IMR-90 (cell line): ENCODE measurements at regions not wholly inside any gene's neighbourhood (a gene's known extent, or its start where the extent isn't known, plus 50 kb on each side); places are given as distances from the start of the nearest gene placed in this dataset.

Experiments
- ATAC-seq: fragments of 200-7000 bp; cut with Tn5 transposase; 2 replicates; pipeline ENCODE4 v1.9.1; 2020; ENCODE audit warnings: low read depth, mild to moderate bottlenecking, moderate library complexity
- BruUV-seq: library from RNA; stranded (reverse); fragments of 400-500 nt; replicated peaks from 2 replicates; lab custom pipeline; 2021; lab: Mats Ljungman, UMichigan
- CTCF ChIA-PET: fragments of 300-600 bp; formaldehyde crosslinking; extraction: SDS; loops from one replicate; lab custom pipeline; 2021; ENCODE audit warnings: antibody characterized with exemption; lab: Yijun Ruan, JAX
- POLR2A ChIA-PET: fragments of 300-600 bp; sonication (Branson Sonifier 250); formaldehyde crosslinking; loops from one replicate; lab custom pipeline; 2022; ENCODE audit warnings: antibody characterized with exemption; ENCODE audit not compliant: unreplicated experiment; lab: Charles Lee
- DNase-seq: peaks from one replicate; pipeline ENCODE4 v3.0.0; 2013
- H2AFZ ChIP-seq: replicated peaks from 2 replicates; pipeline ENCODE3; 2013; ENCODE audit warnings: low read length, mild to moderate bottlenecking; ENCODE audit not compliant: poor library complexity
- H2AK5ac ChIP-seq: 2 replicates; pipeline ENCODE4 v1.6.1; 2013; ENCODE audit warnings: low read depth, low read length, inconsistent platforms
- H2AK9ac ChIP-seq: replicated peaks from 2 replicates; pipeline ENCODE3; 2013; ENCODE audit warnings: mild to moderate bottlenecking, low read depth, low read length, moderate library complexity; ENCODE audit not compliant: poor library complexity
- H2BK120ac ChIP-seq: 2 replicates; pipeline ENCODE4 v1.6.1; 2013; ENCODE audit warnings: low read depth, low read length, inconsistent platforms
- H2BK15ac ChIP-seq: 3 replicates; pipeline ENCODE4 v1.6.1; 2013; ENCODE audit warnings: low read depth, low read length, inconsistent platforms
- H2BK20ac ChIP-seq: 2 replicates; pipeline ENCODE4 v1.6.1; 2013; ENCODE audit warnings: low read depth, mild to moderate bottlenecking, inconsistent platforms, low read length, moderate library complexity
- H2BK5ac ChIP-seq: 2 replicates; pipeline ENCODE4 v1.6.1; 2013; ENCODE audit warnings: mild to moderate bottlenecking, low read depth, low read length, inconsistent platforms; ENCODE audit not compliant: poor library complexity, severe bottlenecking
- H3K14ac ChIP-seq: replicated peaks from 2 replicates; pipeline ENCODE4 v1.6.1; 2013; ENCODE audit warnings: low read depth, low read length, inconsistent platforms
- H3K18ac ChIP-seq: 2 replicates; pipeline ENCODE4 v1.6.1; 2013; ENCODE audit warnings: low read depth, low read length, control low read depth
- H3K23ac ChIP-seq: 2 replicates; pipeline ENCODE4 v1.6.1; 2013; ENCODE audit warnings: low read depth, low read length, inconsistent platforms
- H3K27ac ChIP-seq: 2 replicates; pipeline ENCODE4 v1.5.1; 2013; ENCODE audit warnings: mild to moderate bottlenecking, control low read depth, low read length; ENCODE audit not compliant: insufficient read depth
- H3K27me3 ChIP-seq: 2 replicates; pipeline ENCODE4 v1.6.1; 2013; ENCODE audit warnings: low read length; ENCODE audit not compliant: control insufficient read depth, insufficient read depth
- H3K36me3 ChIP-seq: 2 replicates; pipeline ENCODE4 v1.6.1; 2013; ENCODE audit warnings: low read length, mixed read lengths; ENCODE audit not compliant: control insufficient read depth, insufficient read depth
- H3K4ac ChIP-seq: 2 replicates; pipeline ENCODE4 v1.6.1; 2013; ENCODE audit warnings: low read depth, low read length, inconsistent platforms
- H3K4me1 ChIP-seq: 2 replicates; pipeline ENCODE4 v1.6.1; 2013; ENCODE audit warnings: low read length, mixed read lengths; ENCODE audit not compliant: control insufficient read depth, insufficient read depth
- H3K4me2 ChIP-seq: 2 replicates; pipeline ENCODE4 v1.6.1; 2013; ENCODE audit warnings: low read depth, mild to moderate bottlenecking, control low read depth, low read length, moderate library complexity
- H3K4me3 ChIP-seq: 2 replicates; pipeline ENCODE4 v1.5.1; 2013; ENCODE audit warnings: low read depth, mild to moderate bottlenecking, control low read depth, low read length, moderate library complexity; ENCODE audit not compliant: insufficient read depth
- H3K56ac ChIP-seq: 2 replicates; pipeline ENCODE4 v1.6.1; 2013; ENCODE audit warnings: low read length, inconsistent platforms; ENCODE audit not compliant: insufficient read depth; ENCODE audit errors: extremely low read depth
- H3K79me1 ChIP-seq, 2 experiments: 2 replicates each; pipeline ENCODE4 v1.6.1; 2013; ENCODE audit warnings: low read length in 2 of 2, inconsistent platforms in 1 of 2, low read depth in 1 of 2
- H3K9ac ChIP-seq: 2 replicates; pipeline ENCODE4 v1.6.1; 2013; ENCODE audit warnings: low read depth, low read length, control low read depth
- H3K9me1 ChIP-seq: 2 replicates; pipeline ENCODE4 v1.6.1; 2013; ENCODE audit warnings: low read length, inconsistent platforms; ENCODE audit not compliant: insufficient read depth
- H3K9me3 ChIP-seq: 2 replicates; pipeline ENCODE4 v1.6.1; 2013; ENCODE audit warnings: low read length; ENCODE audit not compliant: control insufficient read depth, insufficient read depth
- H4K20me1 ChIP-seq: 2 replicates; pipeline ENCODE4 v1.6.1; 2013; ENCODE audit warnings: low read length, inconsistent platforms; ENCODE audit not compliant: insufficient read depth
- H4K5ac ChIP-seq: 2 replicates; pipeline ENCODE4 v1.6.1; 2013; ENCODE audit warnings: mild to moderate bottlenecking, low read depth, low read length, control low read depth
- H4K8ac ChIP-seq, 2 experiments: 2 replicates each; pipeline ENCODE4 v1.6.1; 2013; ENCODE audit warnings: low read depth in 2 of 2, low read length in 2 of 2, control low read depth in 1 of 2, inconsistent platforms in 1 of 2
- H4K91ac ChIP-seq: 2 replicates; pipeline ENCODE4 v1.6.1; 2013; ENCODE audit warnings: low read depth, low read length, inconsistent platforms; ENCODE audit not compliant: insufficient read depth
- CEBPB ChIP-seq: IDR thresholded peaks from 2 replicates; pipeline ENCODE4 v1.6.1; 2012; ENCODE audit warnings: low read depth, low read length, improper control_type of control experiment
- CHD1 ChIP-seq: IDR thresholded peaks from 2 replicates; pipeline ENCODE4 v1.6.1; 2012; ENCODE audit warnings: low read depth, low read length, improper control_type of control experiment
- FOS ChIP-seq: fragments of 150-350 bp; IDR thresholded peaks from 2 replicates; pipeline ENCODE4 v1.6.1; 2016; ENCODE audit warnings: low read depth, low read length
- MAFK ChIP-seq: IDR thresholded peaks from 2 replicates; pipeline ENCODE4 v1.6.1; 2012; ENCODE audit warnings: low read depth, low read length, improper control_type of control experiment
- MAZ ChIP-seq: IDR thresholded peaks from 2 replicates; pipeline ENCODE4 v1.6.1; 2012; ENCODE audit warnings: low read depth, mild to moderate bottlenecking, low read length, improper control_type of control experiment, moderate library complexity, borderline replicate concordance
- NFE2L2 ChIP-seq: fragments of 150-350 bp; IDR thresholded peaks from 2 replicates; pipeline ENCODE4 v1.6.1; 2016; ENCODE audit warnings: low read depth, mild to moderate bottlenecking, low read length
- RFX5 ChIP-seq: IDR thresholded peaks from 2 replicates; pipeline ENCODE4 v1.8.0; 2012; ENCODE audit warnings: low read depth, mild to moderate bottlenecking, low read length, moderate library complexity
- WGBS, 2 experiments: methylation state at CpG; one replicate each; pipeline versions ENCODE4 v1.1.5 to v1.1.7; 2013; ENCODE audit warnings: missing lambda C conversion rate in 2 of 2; ENCODE audit not compliant: insufficient read length in 1 of 2; ENCODE audit errors: extremely low coverage in 2 of 2; 5-methylcytosine and 5-hydroxymethylcytosine counted together
- dilution Hi-C: fragments of 300-500 bp; cut with HindIII; formaldehyde crosslinking; loops from one replicate; pipeline ENCODE4 v1.14.3; 2018; ENCODE audit warnings: low sequenced_read_pairs; ENCODE audit not compliant: unreplicated experiment
- in situ Hi-C: fragments of 300-500 bp; cut with MboI; formaldehyde crosslinking; loops from 3 replicates; pipeline ENCODE4 v1.14.3; 2019; ENCODE audit warnings: low sequenced_read_pairs, inconsistent platforms, mixed read lengths
- intact Hi-C: fragments of 100-400 bp; cut with micrococcal nuclease; formaldehyde crosslinking; loops from 2 replicates; pipeline ENCODE4 v1.10.0; 2022

DNA sequence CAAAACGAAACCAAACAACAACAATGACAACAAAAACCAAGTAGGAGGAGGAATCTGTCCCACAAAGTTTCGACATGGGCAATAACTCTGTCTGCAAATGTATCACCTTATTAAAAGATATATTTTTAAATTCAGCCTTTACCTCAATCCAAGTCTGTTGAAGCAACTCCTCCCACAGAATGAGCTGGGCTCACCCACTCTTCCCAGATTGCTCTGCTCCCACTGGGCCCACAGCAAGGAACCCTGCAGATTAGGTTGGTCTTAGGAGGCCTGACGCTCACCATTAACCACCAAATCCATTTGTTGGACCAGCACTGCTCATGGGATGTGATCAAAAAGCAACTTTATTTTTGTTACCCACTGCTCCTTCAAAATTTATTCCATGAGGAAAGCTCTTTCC, 114.7 kb upstream of the CDC42BPA start:
- in situ Hi-C loops: loop anchor here (10.0 to 25.0 kb wide), 5 partner anchors 108 to 798 kb away; no protein-coding TSS in a partner anchor
- Histone ChIP-seq H3K9ac (no peak overlapping the region), H2BK20ac (no peak overlapping the region), H4K8ac (no peak overlapping the region), H3K56ac (no peak overlapping the region), H4K5ac (no peak overlapping the region), H3K36me3 (no peaks in the 10 kb centered on the region), H3K4me1 (peaks cover 10% of the 10 kb centered on the region), H3K18ac (no peak overlapping the region), H2AFZ (no peak overlapping the region), H3K14ac (no peak overlapping the region), H3K27ac (no peak overlapping the region), H3K79me1 (no peaks in the 10 kb centered on the region), H3K4ac (no peak overlapping the region), H3K27me3 (no peaks in the 10 kb centered on the region), H2AK5ac (no peak overlapping the region), H2BK120ac (no peak overlapping the region), H2BK5ac (no peak overlapping the region), H2AK9ac (no peak overlapping the region), H3K4me3 (no peak overlapping the region), H3K9me3 (no peaks in the 10 kb centered on the region), H3K9me1 (peaks cover 3% of the 10 kb centered on the region; the same call in 1 of the 2 replicates), H3K23ac (no peak overlapping the region), H4K91ac (no peak overlapping the region), H4K20me1 (no peaks in the 10 kb centered on the region), H3K4me2 (no peak overlapping the region), H2BK15ac (no peak overlapping the region)
- BruUV-seq: no TSS peak
- ChIA-PET CTCF (no interaction called here), POLR2A (interaction anchor here (0.6 kb wide), 1 partner anchor 513 kb away, joined by 3 read pairs; no protein-coding TSS in a partner anchor)
- DNase-seq (no peak), ATAC-seq (no peak)
- TF ChIP-seq MAFK (no peak), CHD1 (no peak), NFE2L2 (no peak), MAZ (no peak), FOS (no peak), RFX5 (no peak), CEBPB (no peak)
- intact Hi-C loops: loop anchor here (1.0 to 10.0 kb wide), 2 partner anchors 115 to 398 kb away; partner anchors contain the start of gene CDC42BPA
- 100% methylated on average over 1 of the region's 3 CpGs; no CpG with 5 or more reads in 1 of the 2 experiments for WGBS, 2 experiments
- dilution Hi-C loops: no loop called here
